Left renal pelvis (tissue), 4 donors: ENCODE measurements at regions not wholly inside any gene's neighbourhood (a gene's known extent, or its start where the extent isn't known, plus 50 kb on each side); places are given as distances from the start of the nearest gene placed in this dataset.

Experiments used
- DNase-seq, 4 donors: peaks; one replicate each; pipeline ENCODE4 v3.0.0-alpha.2; 2013; ENCODE audit warnings: low read depth in 4 of 4, low spot score in 3 of 4

- DNase-seq = peak in 2 of 4 donors; percentile 14 to 29
Measured at GRCh38 chr11:115869780-115870431, 365.7 kb upstream of the CADM1 start.

DNA sequence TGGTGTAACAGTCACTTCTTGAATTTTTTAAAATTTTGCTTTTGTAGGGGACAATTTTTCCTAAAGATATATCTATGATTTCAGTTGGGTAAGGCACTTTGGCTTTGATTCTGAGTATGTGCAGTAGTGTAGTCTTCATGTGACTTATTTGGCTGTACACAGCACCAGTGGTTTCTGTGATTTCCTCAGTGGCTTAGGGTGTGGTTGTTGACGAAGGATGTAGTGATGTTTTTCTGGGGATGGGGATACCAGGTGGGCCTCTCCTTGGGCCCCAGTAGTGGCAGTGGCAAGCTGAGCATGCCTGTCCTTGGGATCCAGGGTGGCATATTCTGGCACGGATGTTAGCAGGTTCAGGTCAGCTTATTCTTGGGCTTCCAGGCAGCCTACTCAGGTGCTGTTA is 364.9 kb upstream of the CADM1 start:
- no peak for DNase-seq

DNA sequence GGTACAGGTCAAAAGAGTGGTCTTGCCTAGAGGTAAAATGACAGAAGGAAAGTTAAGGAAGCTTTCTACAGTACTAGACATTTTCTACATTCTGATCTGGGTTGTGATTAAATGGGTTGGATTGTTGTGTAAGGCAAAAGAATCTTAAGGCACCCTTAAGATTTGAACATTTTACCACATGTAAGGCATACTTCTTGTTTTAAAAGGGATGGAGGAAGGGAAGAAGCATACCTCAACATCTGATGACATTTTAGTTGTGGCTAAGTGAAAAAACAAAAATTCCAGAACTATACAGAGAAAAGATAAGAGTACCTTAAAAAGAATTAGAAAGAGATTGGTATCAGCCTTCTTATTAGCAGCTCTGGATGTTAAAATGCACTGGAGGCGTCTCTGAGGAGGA is 356.0 kb upstream of the CADM1 start:
- no peak for DNase-seq

DNA sequence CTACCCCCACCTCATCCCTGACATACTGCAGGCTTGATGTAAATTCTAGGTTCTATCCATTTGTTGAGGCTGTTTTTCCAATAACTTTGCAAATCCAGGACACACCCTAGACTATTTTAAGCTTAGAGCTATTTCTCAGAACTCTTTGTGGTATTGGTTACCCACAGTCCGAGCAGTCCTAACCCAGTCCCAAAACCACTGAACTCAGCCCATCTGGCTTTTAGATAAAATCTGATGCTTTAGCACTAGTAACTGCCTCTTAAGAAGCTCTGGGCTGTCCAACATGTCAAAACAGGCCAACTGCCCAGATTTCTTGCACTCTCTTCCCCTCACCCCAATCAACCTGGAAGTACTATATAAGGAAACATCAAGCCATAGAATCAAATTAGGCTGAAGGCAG is 344.4 kb upstream of the CADM1 start:
- DNase-seq = no peak

- no peak for DNase-seq
Measured at GRCh38 chr11:115848080-115848479, 343.9 kb upstream of the CADM1 start.

- no peak for DNase-seq
Measured at GRCh38 chr11:115845872-115846271, 341.7 kb upstream of the CADM1 start.

DNA sequence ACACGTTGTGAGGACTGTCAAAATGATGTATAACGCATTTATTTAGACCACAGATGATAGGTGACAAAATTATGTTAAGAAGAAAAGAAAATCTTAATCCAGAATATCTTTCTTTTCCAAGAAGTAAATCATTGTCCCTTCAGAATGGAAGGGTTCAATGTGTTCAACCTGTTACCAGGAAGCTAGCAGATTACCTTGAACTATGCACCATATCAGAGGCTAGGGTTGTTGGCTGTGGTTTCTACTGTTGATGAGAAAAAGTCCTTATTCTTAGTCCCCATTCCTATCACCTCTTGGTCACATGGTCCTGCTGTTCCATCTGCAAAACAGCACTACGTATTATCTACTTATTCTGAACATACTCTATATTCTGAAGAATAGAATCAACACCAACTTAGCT is 339.5 kb upstream of the CADM1 start:
- no peak for DNase-seq

DNA sequence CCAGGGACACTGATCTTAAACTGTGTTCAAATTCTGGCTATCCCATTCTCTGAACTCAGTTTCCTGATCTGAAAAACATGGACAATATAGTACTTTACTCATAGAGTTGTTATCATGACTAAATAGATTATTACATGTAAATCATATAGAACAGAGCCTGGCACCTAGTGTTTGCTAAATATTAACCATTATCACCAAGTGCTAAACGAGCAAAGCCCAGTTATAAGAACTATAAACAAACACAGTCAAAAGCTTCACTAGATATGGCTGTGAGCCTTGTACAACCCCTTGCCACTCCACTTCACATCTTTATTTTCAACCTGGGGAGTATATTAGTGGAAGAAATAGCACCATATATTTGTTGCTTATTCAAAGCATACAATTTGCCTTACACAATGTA is 338.9 kb upstream of the CADM1 start:
- no peak for DNase-seq

DNA sequence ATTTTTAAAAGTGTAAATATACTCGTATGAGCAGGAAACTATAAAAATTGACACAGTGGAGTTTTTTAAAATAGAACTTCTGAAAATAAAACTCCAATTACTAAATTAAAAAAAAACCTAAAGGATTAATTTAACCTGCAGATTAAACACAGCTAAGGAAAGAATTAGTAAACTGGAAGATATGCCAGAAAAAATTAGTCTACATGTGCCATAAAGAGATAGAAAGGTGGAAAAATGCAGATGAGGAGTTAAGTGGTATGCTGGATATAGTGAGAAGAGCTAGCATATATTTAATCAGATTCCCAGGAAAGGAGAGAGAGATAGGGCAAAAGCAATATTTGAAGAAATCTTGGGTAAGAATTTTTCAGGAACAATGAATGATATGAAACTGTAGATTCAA is 315.8 kb upstream of the CADM1 start:
- no peak for DNase-seq

- no peak for DNase-seq
Measured at GRCh38 chr11:115819014-115819413, 314.8 kb upstream of the CADM1 start.

DNA sequence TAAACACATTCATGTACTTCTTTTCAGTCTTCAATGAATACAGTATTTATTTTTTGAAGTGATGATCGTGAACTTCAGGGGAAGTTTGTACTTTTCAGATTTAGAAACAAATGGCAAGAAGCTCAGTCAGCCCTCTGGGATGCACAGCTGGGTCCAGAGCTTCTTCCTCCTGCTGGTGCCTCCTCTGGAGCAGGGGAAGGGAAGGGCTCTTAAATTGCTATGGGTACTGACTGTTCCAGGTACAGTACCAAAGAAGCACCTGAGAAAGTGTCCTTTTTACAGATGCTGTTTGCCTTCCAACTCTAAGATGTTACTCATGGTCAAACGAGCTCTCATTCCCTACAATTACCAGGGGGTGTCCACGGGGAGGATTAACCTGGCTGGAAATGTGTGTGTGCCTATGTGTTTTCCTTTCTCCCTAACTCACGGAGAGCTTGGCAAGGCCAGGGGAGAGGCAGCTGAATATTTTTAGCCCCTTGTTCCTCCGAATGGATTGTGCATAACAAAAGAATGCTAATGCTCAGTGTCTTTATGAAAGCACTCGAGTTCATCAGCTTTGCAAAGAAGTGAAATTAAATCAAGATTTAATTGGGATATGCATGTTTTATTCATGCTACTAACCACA is 313.7 kb upstream of the CADM1 start:
- no peak for DNase-seq

- DNase-seq = no peak
Measured at GRCh38 chr11:115808351-115808940, 304.2 kb upstream of the CADM1 start.

GRCh38 chr11:115806056-115806455 is 301.8 kb upstream of the CADM1 start:
- DNase-seq = no peak

DNA sequence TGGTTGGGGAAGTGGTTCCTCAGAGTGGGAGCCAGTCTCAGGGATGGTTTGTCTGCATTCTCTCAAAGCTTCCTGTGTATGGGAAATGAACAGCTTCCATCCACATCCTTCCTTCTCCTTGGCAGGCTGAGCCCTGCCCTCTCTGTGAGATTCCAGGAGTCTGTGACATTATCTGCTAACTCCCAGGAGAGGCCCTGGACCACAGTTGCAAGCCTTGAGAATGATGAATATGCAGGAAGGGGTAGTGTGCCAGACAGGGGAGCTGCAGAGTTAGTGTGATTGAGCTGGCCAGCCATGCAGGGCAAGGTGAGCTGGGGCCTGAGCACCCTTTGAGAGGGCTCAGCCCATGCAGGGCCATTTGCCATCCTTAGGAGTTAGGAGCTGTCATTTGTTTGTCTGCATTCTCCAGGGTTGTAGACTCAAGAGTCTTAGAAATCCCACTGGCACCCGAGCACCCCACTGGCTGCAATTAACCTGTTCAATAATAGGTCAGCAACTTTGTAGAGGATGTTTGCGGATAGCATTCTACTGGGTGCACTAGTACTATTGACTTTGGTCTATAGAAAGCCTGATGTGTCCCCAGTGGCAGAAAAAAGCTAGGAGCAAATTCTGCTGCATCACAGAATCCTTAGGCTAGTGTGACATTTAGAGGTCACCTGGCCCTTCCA is 299.0 kb upstream of the CADM1 start:
- DNase-seq = no peak

DNA sequence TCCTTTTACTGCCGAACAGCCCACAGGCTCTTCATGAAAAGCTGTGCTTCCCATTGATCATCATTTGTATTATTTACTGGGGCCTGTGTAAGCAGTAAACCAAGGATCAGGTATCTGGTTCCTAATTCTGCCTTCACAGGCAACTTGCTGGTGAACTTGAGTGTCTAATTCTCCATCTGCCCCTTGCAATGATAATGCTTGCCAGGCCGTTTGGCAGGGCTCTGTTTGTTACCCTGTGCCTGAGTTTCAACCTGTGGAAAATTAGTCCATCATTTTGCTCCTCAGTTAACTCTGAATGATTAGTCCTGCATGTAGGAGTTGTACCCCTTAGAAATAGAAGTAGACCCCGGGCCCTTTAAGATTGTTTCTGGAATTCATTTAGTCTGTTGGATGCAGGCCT is 298.4 kb upstream of the CADM1 start:
- DNase-seq = no peak

- DNase-seq = no peak
Measured at GRCh38 chr11:115792903-115793302, 288.7 kb upstream of the CADM1 start.

DNA sequence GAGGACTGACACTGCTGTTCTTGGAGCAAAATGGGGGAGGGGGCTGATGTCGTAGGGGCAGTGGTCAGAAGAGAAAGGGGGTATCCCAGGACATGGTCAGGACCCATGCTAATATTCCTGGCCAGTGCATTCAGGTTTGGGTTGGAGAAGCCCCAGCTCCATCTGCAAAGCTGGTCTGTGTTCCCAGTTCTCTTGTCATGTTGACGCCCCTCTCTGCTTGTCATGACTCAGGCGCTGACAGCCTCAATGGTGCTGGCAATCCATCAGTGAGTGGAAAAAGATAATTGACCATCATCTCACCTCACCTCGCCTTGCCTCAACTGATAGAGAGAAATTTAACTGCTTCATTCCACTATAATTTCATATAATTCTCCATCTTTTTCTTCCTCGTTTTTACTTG is 283.1 kb upstream of the CADM1 start:
- DNase-seq = no peak

DNA sequence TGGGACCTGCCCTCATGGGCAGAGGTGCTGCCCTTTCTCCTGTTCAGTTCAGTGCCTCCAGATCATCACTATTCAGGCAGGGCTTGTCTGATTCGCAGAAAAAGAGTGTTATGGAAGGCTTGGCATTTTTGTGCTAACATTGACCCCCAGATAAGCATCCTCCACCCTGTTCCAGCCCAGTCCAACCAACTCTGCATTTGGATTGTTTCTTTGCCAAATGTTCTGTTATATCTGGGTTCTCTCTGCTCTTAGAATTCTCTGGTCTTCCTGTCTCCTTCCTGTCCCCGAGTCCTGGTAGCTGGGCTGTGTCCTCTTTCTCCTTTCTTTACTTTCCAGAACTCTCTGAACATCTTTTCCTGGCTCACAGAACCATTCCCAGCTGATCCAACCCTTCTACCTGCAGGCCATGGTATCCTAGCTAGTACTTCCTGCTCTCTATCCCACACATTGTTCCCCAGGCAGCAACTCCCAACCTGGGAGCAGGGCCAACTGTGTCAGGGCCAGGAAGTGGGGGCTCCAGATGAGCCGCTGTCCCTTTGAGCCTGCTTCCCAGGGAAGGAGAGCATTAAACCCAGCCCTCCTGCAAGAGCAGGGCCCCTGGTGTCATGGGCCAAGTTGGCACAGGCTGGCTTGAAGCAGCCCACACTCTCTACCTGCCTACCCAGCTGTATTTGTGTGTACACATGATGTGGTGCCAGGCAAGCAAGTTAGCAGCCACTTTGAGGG is 280.7 kb upstream of the CADM1 start:
- no peak for DNase-seq

- DNase-seq = no peak
Measured at GRCh38 chr11:115780646-115781362, 276.6 kb upstream of the CADM1 start.

- no peak for DNase-seq
Measured at GRCh38 chr11:115778928-115779650, 274.9 kb upstream of the CADM1 start.
